ENCODE measurements at regions not wholly inside any gene's neighbourhood (a gene's known extent, or its start where the extent isn't known, plus 50 kb on each side); places are given as distances from the start of the nearest gene placed in this dataset.

GRCh38 chr15:87687523-87687870 is 569.0 kb downstream of the NTRK3 start:
- TF ChIP-seq ZNF292 (tag by site-specific recombination; IDR thresholded peaks at IDR 0.05; ENCODE audit: borderline replicate concordance, low read depth) (no peak), HOXD13 (CRISPR knock-in tag; IDR thresholded peaks at IDR 0.05; ENCODE audit: borderline replicate concordance) (no peak), ZNF132 (tag by site-specific recombination; IDR thresholded peaks at IDR 0.05; ENCODE audit: borderline replicate concordance) (no peak), ZNF366 (tag by site-specific recombination; conservative IDR thresholded peaks at IDR 0.05) (no peak), ZNF549 (tag by site-specific recombination; IDR thresholded peaks at IDR 0.05) (no peak), ZNF664 (tag by site-specific recombination; IDR thresholded peaks at IDR 0.05) (no peak)
- H3K27ac ChIP-seq (ENCODE audit: extremely low read depth, low read depth, low read length), result no peak overlapping the region
- no peaks in the 10 kb centered on the region for H3K36me3 ChIP-seq (ENCODE audit: control insufficient read depth in 2 of 2, insufficient read depth in 1 of 2, low read length in 2 of 2)
- no peak overlapping the region for H3K4me3 ChIP-seq (ENCODE audit: low read depth, low read length)
- POLR2A ChIA-PET, result no interaction called here
- H3K4me1 ChIP-seq (ENCODE audit: control insufficient read depth, insufficient read depth, low read length), result no peaks in the 10 kb centered on the region
- H3K9me3 ChIP-seq (ENCODE audit: control insufficient read depth, insufficient read depth, low read depth, low read length), result no peaks in the 10 kb centered on the region
- CTCF ChIA-PET, result no interaction called here

GRCh38 chr15:87686841-87687522 is 569.6 kb downstream of the NTRK3 start:
- ChIA-PET POLR2A (no interaction called here), CTCF (no interaction called here)
- Histone ChIP-seq H3K27ac (ENCODE audit: extremely low read depth, low read depth, low read length) (no peak overlapping the region), H3K4me1 (ENCODE audit: control insufficient read depth, insufficient read depth, low read length) (no peaks in the 10 kb centered on the region), H3K9me3 (ENCODE audit: control insufficient read depth, insufficient read depth, low read depth, low read length) (no peaks in the 10 kb centered on the region), H3K36me3 (ENCODE audit: control insufficient read depth in 2 of 2, insufficient read depth in 1 of 2, low read length in 2 of 2) (no peaks in the 10 kb centered on the region), H3K4me3 (ENCODE audit: low read depth, low read length) (no peak overlapping the region)
- no peak for TF ChIP-seq ZNF624 (tag by site-specific recombination; IDR thresholded peaks at IDR 0.05)
- no peak for TF ChIP-seq ZNF830 (tag by site-specific recombination; IDR thresholded peaks at IDR 0.05; ENCODE audit: low read depth)
- TF ChIP-seq ZNF544 (tag by site-specific recombination; IDR thresholded peaks at IDR 0.05), result no peak
- TF ChIP-seq ZNF24 (tag by site-specific recombination; IDR thresholded peaks at IDR 0.05), result no peak
- no peak for TF ChIP-seq ZNF140 (tag by site-specific recombination; IDR thresholded peaks at IDR 0.05)
- TF ChIP-seq ZNF555 (tag by site-specific recombination; conservative IDR thresholded peaks at IDR 0.05), result no peak
- no peak for TF ChIP-seq MYNN (tag by site-specific recombination; IDR thresholded peaks at IDR 0.05; ENCODE audit: borderline replicate concordance)
- TF ChIP-seq ZFP69B (tag by site-specific recombination; IDR thresholded peaks at IDR 0.05), result no peak
- no peak for TF ChIP-seq ZNF660 (tag by site-specific recombination; IDR thresholded peaks at IDR 0.05)
- no peak for TF ChIP-seq ZNF792 (tag by site-specific recombination; IDR thresholded peaks at IDR 0.05)
- no peak for TF ChIP-seq ZNF518A (tag by site-specific recombination; conservative IDR thresholded peaks at IDR 0.05; ENCODE audit: low read depth)
- TF ChIP-seq ZNF530 (tag by site-specific recombination; IDR thresholded peaks at IDR 0.05; ENCODE audit: low read depth), result no peak

- Histone ChIP-seq H3K27ac (ENCODE audit: extremely low read depth, low read depth, low read length) (no peak overlapping the region), H3K4me1 (ENCODE audit: control insufficient read depth, insufficient read depth, low read length) (no peaks in the 10 kb centered on the region), H3K9me3 (ENCODE audit: control insufficient read depth, insufficient read depth, low read depth, low read length) (no peaks in the 10 kb centered on the region), H3K4me3 (ENCODE audit: low read depth, low read length) (no peak overlapping the region), H3K36me3 (ENCODE audit: control insufficient read depth in 2 of 2, insufficient read depth in 1 of 2, low read length in 2 of 2) (no peaks in the 10 kb centered on the region)
- ChIA-PET CTCF (interaction anchor here (0.7 kb wide), 2 partner anchors 144 to 1573 kb away, joined by 3 to 5 read pairs; no protein-coding TSS in a partner anchor), POLR2A (no interaction called here)
- TF ChIP-seq ZNF174 (tag by site-specific recombination; IDR thresholded peaks at IDR 0.05) (no peak), ZNF132 (tag by site-specific recombination; IDR thresholded peaks at IDR 0.05; ENCODE audit: borderline replicate concordance) (no peak), IKZF3 (tag by site-specific recombination; IDR thresholded peaks at IDR 0.05) (no peak)
Observed at GRCh38 chr15:87686339-87686738, 570.2 kb downstream of the NTRK3 start.
